A549 (cell line): ENCODE measurements at regions not wholly inside any gene's neighbourhood (a gene's known extent, or its start where the extent isn't known, plus 50 kb on each side); places are given as distances from the start of the nearest gene placed in this dataset.

ENCODE experiments used
- HOXB13 ChIP-seq: fragments of 250-450 bp; sonication (Bioruptor Pico); IDR thresholded peaks from 2 replicates; pipeline ENCODE4 v1.5.0; 2020; ENCODE audit warnings: low read depth, mild to moderate bottlenecking, moderate library complexity
- JUNB ChIP-seq: fragments of >200 bp; sonication (Bioruptor Twin); formaldehyde crosslinking; IDR thresholded peaks from 2 replicates; pipeline ENCODE4 v1.6.1; 2016
- NFE2L2 ChIP-seq: fragments of 150-350 bp; conservative IDR thresholded peaks from 2 replicates; pipeline ENCODE4 v1.6.1; 2014; ENCODE audit warnings: low read length
- POLR2A ChIP-seq: IDR thresholded peaks from 2 replicates; pipeline ENCODE4 v1.6.1; 2012; ENCODE audit warnings: mild to moderate bottlenecking, low read length
- RCOR1 ChIP-seq: fragments of 150-350 bp; IDR thresholded peaks from 2 replicates; pipeline ENCODE4 v1.6.1; 2014; ENCODE audit warnings: antibody characterized with exemption, low read length, low read depth
- RFX5 ChIP-seq: fragments of 450-650 bp; IDR thresholded peaks from 2 replicates; pipeline ENCODE4 v1.7.1; 2014; ENCODE audit warnings: antibody characterized with exemption, mild to moderate bottlenecking, moderate library complexity
- TP53 ChIP-seq: fragments of 250-450 bp; sonication (Bioruptor Pico); IDR thresholded peaks from 2 replicates; pipeline ENCODE4 v1.5.0; 2021; ENCODE audit warnings: mild to moderate bottlenecking, moderate library complexity
- TF ChIP-seq, protein P1 (sequence below): fragments of >200 bp; sonication (Bioruptor Twin); formaldehyde crosslinking; IDR thresholded peaks from 3 replicates; pipeline ENCODE4 v1.5.1; 2016
- TF ChIP-seq, protein P2 (sequence below): IDR thresholded peaks from 2 replicates; pipeline ENCODE4 v1.6.1; 2012

DNA sequence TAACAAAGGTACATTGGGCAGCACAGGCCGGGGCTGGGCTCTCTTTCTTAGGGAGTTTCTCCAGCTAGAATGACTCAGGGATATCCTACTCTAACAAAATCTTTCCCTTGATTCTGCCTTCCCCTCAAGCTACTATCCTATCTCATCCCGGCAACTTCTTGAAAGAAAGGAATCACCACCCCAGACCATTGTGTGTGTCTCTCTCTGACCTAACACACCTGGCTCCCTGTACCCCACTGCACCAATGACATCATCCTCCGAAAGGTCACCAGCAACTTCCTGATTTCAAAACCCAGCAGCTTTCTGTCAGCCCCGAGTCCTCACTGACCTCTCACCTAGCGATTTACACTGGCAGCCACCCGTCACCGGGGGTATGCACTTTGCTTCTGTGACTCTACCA, 72.1 kb upstream of the MAP4K4 start:
- no peak for TF ChIP-seq TP53 (CRISPR knock-in tag)
- no peak for TF ChIP-seq POLR2A
- no peak for TF ChIP-seq JUNB
- no peak for TF ChIP-seq RFX5
- TF ChIP-seq, protein P1, sequence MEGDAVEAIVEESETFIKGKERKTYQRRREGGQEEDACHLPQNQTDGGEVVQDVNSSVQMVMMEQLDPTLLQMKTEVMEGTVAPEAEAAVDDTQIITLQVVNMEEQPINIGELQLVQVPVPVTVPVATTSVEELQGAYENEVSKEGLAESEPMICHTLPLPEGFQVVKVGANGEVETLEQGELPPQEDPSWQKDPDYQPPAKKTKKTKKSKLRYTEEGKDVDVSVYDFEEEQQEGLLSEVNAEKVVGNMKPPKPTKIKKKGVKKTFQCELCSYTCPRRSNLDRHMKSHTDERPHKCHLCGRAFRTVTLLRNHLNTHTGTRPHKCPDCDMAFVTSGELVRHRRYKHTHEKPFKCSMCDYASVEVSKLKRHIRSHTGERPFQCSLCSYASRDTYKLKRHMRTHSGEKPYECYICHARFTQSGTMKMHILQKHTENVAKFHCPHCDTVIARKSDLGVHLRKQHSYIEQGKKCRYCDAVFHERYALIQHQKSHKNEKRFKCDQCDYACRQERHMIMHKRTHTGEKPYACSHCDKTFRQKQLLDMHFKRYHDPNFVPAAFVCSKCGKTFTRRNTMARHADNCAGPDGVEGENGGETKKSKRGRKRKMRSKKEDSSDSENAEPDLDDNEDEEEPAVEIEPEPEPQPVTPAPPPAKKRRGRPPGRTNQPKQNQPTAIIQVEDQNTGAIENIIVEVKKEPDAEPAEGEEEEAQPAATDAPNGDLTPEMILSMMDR: no peak
- TF ChIP-seq NFE2L2: no peak
- TF ChIP-seq HOXB13: no peak
- TF ChIP-seq, protein P2, sequence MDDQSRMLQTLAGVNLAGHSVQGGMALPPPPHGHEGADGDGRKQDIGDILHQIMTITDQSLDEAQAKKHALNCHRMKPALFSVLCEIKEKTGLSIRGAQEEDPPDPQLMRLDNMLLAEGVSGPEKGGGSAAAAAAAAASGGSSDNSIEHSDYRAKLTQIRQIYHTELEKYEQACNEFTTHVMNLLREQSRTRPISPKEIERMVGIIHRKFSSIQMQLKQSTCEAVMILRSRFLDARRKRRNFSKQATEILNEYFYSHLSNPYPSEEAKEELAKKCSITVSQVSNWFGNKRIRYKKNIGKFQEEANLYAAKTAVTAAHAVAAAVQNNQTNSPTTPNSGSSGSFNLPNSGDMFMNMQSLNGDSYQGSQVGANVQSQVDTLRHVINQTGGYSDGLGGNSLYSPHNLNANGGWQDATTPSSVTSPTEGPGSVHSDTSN: no peak
- no peak for TF ChIP-seq RCOR1
